HG02852 (cell line): ENCODE measurements at regions not wholly inside any gene's neighbourhood (a gene's known extent, or its start where the extent isn't known, plus 50 kb on each side); places are given as distances from the start of the nearest gene placed in this dataset.

Experiments used
- ATAC-seq: cut with Tn5 transposase; IDR thresholded peaks from one replicate; pipeline ENCODE4 v1.9.1; 2021; ENCODE audit warnings: mild to moderate bottlenecking, moderate library complexity; ENCODE audit not compliant: unreplicated experiment

- ATAC-seq: no peak
Observed at GRCh38 chr15:69782809-69783208, 314.9 kb downstream of the TLE3 start.

GRCh38 chr15:69783211-69783610 is 314.5 kb downstream of the TLE3 start:
- ATAC-seq: no peak

- no peak for ATAC-seq
Observed at GRCh38 chr15:69784798-69785566, 312.7 kb downstream of the TLE3 start.

- no peak for ATAC-seq
Observed at GRCh38 chr15:69786136-69786701, 311.5 kb downstream of the TLE3 start.

GRCh38 chr15:69787791-69788190 is 309.9 kb downstream of the TLE3 start:
- no peak for ATAC-seq

GRCh38 chr15:69789648-69790393 is 307.9 kb downstream of the TLE3 start:
- no peak for ATAC-seq

- no peak for ATAC-seq
Observed at GRCh38 chr15:69790632-69791031, 307.1 kb downstream of the TLE3 start.

GRCh38 chr15:69792823-69793222 is 304.9 kb downstream of the TLE3 start:
- no peak for ATAC-seq

- ATAC-seq: no peak
Observed at GRCh38 chr15:69793431-69793780, 304.3 kb downstream of the TLE3 start.

GRCh38 chr15:69793781-69794451 is 303.8 kb downstream of the TLE3 start:
- ATAC-seq: no peak

- no peak for ATAC-seq
Observed at GRCh38 chr15:69794645-69795469, 302.9 kb downstream of the TLE3 start.

GRCh38 chr15:69795601-69796000 is 302.1 kb downstream of the TLE3 start:
- ATAC-seq: no peak

GRCh38 chr15:69797051-69797595 is 300.6 kb downstream of the TLE3 start:
- no peak for ATAC-seq

- no peak for ATAC-seq
Observed at GRCh38 chr15:69797615-69798014, 300.1 kb downstream of the TLE3 start.

- no peak for ATAC-seq
Observed at GRCh38 chr15:69798481-69799250, 299.1 kb downstream of the TLE3 start.

- ATAC-seq: no peak
Observed at GRCh38 chr15:69801144-69801543, 296.6 kb downstream of the TLE3 start.

- no peak for ATAC-seq
Observed at GRCh38 chr15:69802432-69802831, 295.3 kb downstream of the TLE3 start.

GRCh38 chr15:69804786-69805185 is 292.9 kb downstream of the TLE3 start:
- no peak for ATAC-seq

GRCh38 chr15:69805248-69805953 is 292.3 kb downstream of the TLE3 start:
- no peak for ATAC-seq
